ENCODE measurements at regions not wholly inside any gene's neighbourhood (a gene's known extent, or its start where the extent isn't known, plus 50 kb on each side); places are given as distances from the start of the nearest gene placed in this dataset.

DNA sequence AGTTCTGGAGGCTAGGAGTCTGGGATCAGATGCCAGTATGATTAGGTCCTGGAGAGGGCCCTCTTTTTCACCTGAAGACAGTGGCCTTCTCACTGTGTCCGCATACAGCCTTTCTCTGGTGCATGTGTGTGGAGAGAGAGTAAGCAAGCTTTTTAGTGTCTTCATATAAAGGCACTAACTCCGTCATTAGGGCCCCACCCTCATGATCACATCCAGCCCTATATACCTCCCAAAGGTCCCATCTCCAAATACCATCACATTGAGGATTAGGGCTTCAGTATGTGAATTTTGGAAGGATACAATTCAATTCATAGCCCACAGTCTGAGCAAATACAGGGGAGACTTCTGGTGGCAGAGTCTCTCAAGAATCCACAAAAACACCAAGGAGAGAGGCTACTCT, 176.6 kb downstream of the BACH1 start:
- TF ChIP-seq, protein P1, sequence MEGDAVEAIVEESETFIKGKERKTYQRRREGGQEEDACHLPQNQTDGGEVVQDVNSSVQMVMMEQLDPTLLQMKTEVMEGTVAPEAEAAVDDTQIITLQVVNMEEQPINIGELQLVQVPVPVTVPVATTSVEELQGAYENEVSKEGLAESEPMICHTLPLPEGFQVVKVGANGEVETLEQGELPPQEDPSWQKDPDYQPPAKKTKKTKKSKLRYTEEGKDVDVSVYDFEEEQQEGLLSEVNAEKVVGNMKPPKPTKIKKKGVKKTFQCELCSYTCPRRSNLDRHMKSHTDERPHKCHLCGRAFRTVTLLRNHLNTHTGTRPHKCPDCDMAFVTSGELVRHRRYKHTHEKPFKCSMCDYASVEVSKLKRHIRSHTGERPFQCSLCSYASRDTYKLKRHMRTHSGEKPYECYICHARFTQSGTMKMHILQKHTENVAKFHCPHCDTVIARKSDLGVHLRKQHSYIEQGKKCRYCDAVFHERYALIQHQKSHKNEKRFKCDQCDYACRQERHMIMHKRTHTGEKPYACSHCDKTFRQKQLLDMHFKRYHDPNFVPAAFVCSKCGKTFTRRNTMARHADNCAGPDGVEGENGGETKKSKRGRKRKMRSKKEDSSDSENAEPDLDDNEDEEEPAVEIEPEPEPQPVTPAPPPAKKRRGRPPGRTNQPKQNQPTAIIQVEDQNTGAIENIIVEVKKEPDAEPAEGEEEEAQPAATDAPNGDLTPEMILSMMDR (IDR thresholded peaks at IDR 0.05), result no peak
- no peak for TF ChIP-seq POLR2A (IDR thresholded peaks at IDR 0.05)

Measured in right lobe of liver (tissue), 4 donors.